DLD1 (cell line): ENCODE measurements at regions not wholly inside any gene's neighbourhood (a gene's known extent, or its start where the extent isn't known, plus 50 kb on each side); places are given as distances from the start of the nearest gene placed in this dataset.
"Not testable (repeated sequence)": the region's sequence is repeated elsewhere in the genome, so short reads cannot be mapped to it uniquely, and the experiment has no call there.

Experiments used
- in situ Hi-C: cut with HindIII; loops from 2 replicates; pipeline ENCODE4 v1.10.0; 2017; ENCODE audit warnings: low sequenced_read_pairs

GRCh38 chr5:90338712-90339372, 70.7 kb downstream of the CETN3 start:
- in situ Hi-C loops = no loop called here

- in situ Hi-C loops = no loop called here
Measured at GRCh38 chr5:90337449-90338052, 72.0 kb downstream of the CETN3 start.

- in situ Hi-C loops = no loop called here
Measured at GRCh38 chr5:90336752-90337151, 72.8 kb downstream of the CETN3 start.

GRCh38 chr5:90334741-90335140, 74.8 kb downstream of the CETN3 start:
- in situ Hi-C loops = no loop called here

GRCh38 chr5:90329911-90330310, 79.6 kb downstream of the CETN3 start:
- in situ Hi-C loops = no loop called here

- in situ Hi-C loops = no loop called here
Measured at GRCh38 chr5:90326995-90327394, 82.6 kb downstream of the CETN3 start.

GRCh38 chr5:90325093-90325492, 84.5 kb downstream of the CETN3 start:
- in situ Hi-C loops = no loop called here

- in situ Hi-C loops = not testable (repeated sequence)
Measured at GRCh38 chr5:90320348-90320747, 89.2 kb downstream of the CETN3 start.

- in situ Hi-C loops = no loop called here
Measured at GRCh38 chr5:90312027-90312426, 97.5 kb downstream of the CETN3 start.

GRCh38 chr5:90311401-90311800, 98.2 kb downstream of the CETN3 start:
- in situ Hi-C loops = no loop called here

GRCh38 chr5:90308787-90309585, 100.6 kb downstream of the CETN3 start:
- in situ Hi-C loops = no loop called here

- in situ Hi-C loops = no loop called here
Measured at GRCh38 chr5:90307782-90308181, 101.8 kb downstream of the CETN3 start.

GRCh38 chr5:90307322-90307721, 102.2 kb downstream of the CETN3 start:
- in situ Hi-C loops = no loop called here

GRCh38 chr5:90306613-90307012, 102.9 kb downstream of the CETN3 start:
- in situ Hi-C loops = no loop called here

- in situ Hi-C loops = no loop called here
Measured at GRCh38 chr5:90305041-90305720, 104.4 kb downstream of the CETN3 start.

GRCh38 chr5:90301248-90301647, 108.3 kb downstream of the CETN3 start:
- in situ Hi-C loops = no loop called here

- in situ Hi-C loops = no loop called here
Measured at GRCh38 chr5:90297045-90297764, 112.4 kb downstream of the CETN3 start.

GRCh38 chr5:90294604-90295003, 115.0 kb downstream of the CETN3 start:
- in situ Hi-C loops = no loop called here

- in situ Hi-C loops = no loop called here
Measured at GRCh38 chr5:90293931-90294330, 115.6 kb downstream of the CETN3 start.

GRCh38 chr5:90290648-90291047, 118.9 kb downstream of the CETN3 start:
- in situ Hi-C loops = no loop called here

GRCh38 chr5:90289837-90290236, 119.7 kb downstream of the CETN3 start:
- in situ Hi-C loops = no loop called here
